NCI-H2107 treated with DMSO at 0.1 percent for 48 hours (cell line): ENCODE measurements at regions not wholly inside any gene's neighbourhood (a gene's known extent, or its start where the extent isn't known, plus 50 kb on each side); places are given as distances from the start of the nearest gene placed in this dataset.
"Not testable (repeated sequence)": the region's sequence is repeated elsewhere in the genome, so short reads cannot be mapped to it uniquely, and the experiment has no call there.

Source experiments
- DNase-seq: peaks from one replicate; lab custom pipeline; 2025; ENCODE audit not compliant: unreplicated experiment; lab: John Stamatoyannopoulos, UW

DNA sequence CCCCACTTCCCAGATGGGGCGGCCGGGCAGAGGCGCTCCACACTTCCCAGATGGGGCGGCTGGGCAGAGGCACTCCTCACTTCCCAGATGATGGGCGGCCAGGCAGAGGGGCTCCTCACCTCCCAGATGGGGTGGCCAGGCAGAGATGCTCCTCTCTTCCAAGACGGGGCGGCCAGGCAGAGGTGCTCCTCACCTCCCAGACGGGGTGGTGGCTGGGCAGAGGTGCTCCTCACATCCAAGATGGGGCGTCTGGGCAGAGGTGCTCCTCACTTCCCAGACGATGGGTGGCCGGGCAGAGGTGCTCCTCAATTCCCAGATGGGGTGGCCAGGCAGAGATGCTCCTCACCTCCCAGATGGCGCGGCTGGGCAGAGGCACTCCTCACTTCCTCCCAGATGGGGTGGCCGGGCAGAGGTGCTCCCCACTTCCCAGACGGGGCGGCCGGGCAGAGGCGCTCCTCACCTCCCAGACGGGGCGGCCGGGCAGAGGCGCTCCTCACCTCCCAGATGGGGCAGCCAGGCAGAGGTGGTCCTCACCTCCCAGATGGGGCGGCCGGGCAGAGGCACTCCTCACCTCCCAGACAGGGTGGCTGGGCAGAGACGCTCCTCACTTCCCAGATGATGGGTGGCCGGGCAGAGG lies 275.2 kb downstream of the LIPI start:
- not testable (repeated sequence) for DNase-seq

DNA sequence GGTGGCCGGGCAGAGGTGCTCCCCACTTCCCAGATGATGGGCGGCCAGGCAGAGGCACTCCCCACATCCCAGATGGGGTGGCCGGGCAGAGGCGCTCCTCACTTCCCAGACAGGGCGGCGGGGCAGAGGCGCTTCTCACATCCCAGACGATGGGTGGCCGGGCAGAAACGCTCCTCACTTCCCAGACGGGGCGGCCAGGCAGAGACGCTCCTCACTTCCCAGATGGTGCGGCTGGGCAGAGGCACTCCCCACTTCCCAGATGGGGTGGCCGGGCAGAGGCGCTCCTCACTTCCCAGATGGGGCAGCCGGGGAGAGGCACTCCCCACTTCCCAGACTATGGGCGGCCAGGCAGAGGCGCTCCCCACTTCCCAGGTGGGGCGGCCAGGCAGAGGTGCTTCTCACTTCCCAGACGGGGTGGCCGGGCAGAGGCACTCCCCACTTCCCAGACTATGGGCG lies 275.8 kb downstream of the LIPI start:
- not testable (repeated sequence) for DNase-seq

DNA sequence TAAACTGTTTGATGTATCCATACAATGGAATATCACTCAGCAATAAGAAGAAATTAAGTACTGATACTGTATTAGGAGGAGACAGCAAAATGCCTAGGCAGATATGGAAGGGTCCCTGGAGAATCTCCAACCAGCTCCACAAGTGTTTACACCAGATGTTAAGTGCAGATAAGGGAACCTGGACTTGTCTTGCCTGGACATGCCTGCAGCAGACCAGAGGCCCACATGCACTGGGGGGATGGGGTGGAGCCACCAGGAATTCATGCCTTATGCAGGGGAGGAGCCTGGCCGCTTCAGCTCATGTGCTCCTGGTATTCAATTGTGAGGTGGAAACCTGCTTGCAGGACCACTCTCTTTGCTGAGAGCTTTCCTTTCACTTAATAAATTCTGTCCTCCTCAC lies 287.6 kb downstream of the LIPI start:
- DNase-seq, result not testable (repeated sequence)

DNA sequence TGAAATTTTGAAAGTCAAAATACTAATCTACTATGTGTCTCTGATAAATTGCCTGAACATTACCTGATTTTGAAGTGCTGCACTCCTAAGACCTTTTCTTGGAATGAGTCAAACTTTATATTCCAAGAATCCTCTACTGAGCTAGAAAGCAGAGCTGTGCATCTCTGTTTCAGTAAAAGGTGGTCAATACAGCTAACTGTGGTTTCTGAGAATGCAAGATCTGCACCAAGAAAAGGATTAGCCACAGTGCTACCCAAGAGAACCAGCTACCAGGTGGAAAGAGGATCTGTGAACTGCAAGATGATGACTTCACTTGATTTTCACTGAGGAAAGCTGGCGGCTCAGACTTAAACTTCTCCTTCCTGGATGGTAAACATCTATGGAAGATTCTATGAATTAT lies 289.3 kb downstream of the LIPI start:
- DNase-seq, result not testable (repeated sequence)

DNA sequence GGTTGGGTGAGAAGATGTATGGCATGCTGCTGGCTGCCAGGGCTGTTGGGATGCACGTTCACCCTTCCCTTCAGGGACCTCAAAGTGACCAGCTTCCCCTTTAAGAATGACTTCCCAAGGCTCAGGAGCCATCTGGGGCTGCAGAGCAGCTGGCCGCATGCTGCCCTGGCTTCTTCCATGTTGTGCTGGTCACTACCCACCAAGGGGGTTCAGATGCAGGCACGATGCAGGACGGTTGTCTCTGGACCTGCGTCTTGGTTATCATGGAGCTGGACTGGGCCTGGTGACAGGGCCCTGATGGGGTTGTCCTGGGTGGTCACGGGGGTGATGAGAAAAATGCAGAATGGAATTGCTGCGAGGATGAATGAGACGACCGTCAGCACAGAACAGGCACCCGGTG lies 297.8 kb downstream of the POTED start:
- not testable (repeated sequence) for DNase-seq

DNA sequence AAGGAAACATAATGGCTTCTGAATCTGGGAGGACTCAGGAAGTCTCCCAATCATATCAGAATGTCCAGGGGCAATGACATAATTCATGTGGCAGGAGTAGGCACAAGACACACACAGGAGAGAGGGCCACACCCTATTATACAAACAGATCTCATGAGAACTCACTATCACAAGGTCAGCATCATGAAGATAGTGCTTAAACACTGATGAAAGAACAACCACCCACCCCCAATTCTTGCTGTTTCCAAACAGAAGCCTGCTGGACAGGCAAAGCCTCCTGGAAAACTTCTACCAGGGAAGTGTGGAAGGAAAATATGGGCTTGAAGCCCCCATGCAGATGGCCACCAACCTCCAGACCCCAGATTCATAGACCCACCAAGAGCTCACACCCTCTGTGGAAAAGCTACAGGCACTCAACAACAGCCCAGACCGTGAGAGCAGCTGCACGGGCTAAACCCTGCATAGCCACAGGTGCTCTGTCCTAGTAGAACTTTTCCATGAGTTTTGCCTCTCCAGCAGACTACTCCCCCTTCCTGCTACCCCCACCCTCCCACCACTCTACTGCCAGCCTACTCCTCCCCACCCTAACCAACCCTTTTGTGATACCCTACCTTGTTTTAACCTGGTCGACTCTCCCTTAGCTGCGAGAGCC lies 287.1 kb downstream of the POTED start:
- not testable (repeated sequence) for DNase-seq

DNA sequence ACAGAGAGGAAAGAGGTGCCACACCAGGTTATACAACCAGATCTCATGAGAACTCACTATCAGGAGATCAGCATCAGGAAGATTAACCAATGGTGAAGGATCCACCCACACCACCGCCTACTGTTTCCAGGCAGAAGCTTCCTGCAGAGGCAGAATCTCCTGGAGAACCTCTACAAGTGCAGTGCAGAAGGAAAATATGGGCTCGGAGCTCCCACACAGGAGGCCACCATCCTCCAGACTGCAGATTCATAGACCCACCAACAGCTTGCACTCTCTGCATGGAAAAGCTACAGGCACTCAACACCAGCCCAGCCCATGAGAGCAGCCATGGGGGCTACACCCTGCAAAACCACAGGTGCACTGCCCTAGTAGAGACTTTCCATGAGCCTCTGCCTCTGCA lies 284.0 kb downstream of the POTED start:
- not testable (repeated sequence) for DNase-seq

DNA sequence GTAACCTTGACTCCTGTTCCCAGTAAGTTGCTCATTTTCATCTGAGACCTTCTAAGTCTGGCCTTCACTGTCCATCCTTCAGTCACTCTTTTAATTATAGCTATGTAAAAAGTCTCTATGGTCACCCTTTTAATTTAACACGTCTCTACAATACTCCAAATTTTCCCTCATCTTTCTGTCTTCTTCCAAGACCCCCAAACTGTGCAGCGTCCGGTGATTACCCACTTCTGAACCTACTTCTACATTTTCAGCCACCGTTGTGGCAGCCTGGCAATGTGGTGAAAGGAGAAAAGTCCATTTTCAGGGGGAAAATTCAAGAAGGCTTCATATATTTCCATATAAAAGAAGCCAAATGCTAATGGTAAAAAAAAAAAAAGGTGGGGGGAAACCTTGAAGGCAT lies 283.4 kb downstream of the POTED start:
- DNase-seq, result not testable (repeated sequence)

DNA sequence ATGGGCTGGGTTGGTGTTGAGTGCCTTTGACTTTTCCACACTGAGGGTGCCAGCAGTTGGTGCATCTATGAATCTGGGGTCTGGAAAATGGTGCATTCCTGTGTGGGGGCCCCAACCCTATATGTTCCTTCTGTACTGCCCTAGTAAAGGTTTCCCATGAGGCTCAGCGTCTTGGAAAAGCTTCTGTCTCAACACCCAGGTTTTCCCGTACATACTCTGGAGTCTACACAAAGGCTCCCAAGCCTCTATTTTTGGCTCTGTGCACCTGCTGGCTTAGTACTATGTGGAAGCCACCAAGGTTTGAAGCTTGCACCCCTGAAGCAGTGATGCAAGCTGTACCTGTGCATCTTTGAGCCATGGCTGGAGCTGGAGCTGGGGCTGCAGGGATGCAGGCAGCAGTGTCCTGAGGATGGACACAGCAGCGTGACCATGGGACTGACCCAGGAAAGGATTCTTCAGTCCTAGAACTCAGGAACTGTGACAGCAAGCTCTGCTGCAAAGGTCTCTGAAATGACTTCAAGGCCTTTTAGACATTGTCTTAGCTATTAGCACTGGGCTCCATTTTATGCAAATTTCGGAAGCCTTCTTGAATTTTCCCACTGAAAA lies 282.7 kb downstream of the POTED start:
- DNase-seq, result not testable (repeated sequence)

DNA sequence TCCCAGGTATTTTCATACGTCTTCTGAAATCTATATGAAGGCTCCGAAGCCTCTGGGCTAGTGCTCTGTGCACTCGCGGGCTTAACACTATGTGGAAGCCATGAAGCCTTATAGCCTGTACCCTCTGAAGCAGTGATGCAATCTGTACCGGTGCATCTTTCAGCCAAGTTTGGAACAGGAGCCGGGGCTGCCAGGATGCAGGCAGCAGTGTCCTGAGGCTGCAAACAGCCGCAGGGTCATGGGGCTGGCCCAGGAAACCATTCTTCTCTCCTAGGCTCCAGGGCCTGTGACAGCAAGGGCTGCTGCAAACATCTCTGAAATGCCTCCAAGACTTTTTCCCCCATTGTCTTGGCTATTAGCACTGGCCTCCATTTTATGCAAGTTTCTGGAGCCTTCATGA lies 279.6 kb downstream of the POTED start:
- DNase-seq, result not testable (repeated sequence)

DNA sequence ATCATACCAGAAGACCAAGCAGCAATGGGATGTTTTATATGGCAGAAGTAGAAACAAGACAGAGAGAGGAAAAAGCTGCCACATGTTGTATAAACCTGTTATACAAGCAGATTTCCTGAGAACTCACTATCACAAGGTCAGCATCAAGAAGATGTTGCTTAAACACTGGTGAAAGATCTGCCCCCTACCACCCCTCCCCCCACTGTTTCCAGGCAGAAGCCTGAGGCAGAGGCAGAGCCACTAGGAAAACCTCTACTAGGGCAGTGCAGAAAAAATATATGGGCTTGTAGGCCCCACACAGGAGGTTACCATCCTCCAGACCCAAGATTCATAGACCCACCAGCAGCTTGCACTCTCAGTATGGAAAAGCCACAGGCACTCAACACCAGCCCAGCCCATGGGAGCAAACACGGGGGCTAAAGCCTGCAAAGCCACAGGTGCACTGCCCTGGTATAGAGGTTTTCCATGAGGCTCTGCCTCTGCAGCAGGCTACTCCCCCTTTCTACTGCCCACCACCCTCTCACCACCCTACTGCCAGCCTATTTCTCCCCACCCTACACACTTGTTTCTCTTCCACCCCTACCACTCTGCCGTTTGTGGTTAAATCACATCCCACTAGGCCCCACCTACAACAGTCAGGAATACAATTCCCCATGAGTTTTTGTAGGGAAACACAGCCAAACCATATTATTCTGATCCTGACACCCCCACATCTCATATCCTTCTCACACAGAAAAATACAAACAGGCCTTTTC lies 274.2 kb downstream of the POTED start:
- not testable (repeated sequence) for DNase-seq

DNA sequence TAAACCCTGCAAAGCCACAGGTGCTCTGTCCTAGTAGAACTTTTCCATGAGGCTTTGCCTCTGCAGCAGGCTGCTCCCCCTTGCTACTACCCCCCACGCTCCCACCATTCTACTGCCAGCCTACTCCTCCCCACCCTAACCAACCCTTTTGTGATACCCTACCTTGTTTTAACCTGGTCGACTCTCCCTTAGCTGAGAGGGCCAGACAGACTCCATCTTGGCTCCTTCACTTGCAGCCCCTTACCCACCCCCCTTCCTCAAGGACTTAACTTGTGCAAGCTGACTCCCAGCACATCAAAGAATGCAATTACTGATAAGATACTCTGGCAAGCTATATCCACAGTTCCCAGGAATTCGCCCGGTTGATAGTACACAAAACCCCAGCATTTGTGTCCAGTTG lies 267.9 kb downstream of the POTED start:
- DNase-seq, result not testable (repeated sequence)

DNA sequence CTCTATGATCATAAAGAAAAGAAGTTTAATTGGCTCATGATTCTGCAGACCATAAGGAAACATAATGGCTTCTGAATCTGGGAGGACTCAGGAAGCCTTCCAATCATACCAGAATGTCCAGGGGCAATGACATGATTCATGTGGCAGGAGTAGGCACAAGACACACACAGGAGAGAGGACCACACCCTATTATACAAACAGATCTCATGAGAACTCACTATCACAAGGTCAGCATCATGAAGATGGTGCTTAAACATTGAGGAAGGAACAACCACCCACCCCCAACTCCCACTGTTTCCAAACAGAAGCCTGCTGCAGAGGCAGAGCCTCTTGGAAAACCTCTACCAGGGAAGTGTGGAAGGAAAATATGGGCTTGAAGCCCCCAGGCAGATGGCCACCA lies 267.4 kb downstream of the POTED start:
- not testable (repeated sequence) for DNase-seq

DNA sequence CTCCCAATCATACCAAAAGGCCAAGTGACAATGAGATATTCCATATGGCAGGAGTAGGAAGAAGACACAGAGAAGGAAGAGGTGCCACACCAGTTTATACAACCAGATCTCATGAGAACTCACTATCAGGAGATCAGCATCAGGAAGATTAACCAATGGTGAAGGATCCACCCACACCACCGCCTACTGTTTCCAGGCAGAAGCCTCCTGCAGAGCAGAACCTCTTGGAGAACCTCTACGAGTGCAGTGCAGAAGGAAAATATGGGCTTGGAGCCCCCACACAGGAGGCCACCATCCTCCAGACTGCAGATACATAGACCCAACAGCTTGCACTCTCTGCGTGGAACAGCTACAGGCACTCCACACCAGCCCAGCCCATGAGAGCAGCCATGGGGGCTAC lies 264.4 kb downstream of the POTED start:
- not testable (repeated sequence) for DNase-seq

DNA sequence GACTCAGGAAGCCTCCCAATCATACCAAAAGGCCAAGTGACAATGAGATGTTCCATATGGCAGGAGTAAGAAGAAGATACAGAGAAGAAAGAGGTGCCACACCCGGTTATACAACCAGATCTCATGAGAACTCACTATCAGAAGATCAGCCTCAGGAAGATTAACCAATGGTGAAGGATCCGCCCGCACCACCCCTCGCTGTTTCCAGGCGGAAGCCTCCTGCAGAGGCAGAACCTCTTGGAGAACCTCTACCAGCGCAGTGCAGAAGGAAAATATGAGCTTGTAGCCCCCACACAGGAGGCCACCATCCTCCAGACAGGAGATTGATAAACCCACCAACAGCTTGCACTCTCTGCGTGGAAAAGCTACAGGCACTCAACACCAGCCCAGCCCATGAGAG lies 245.1 kb downstream of the POTED start:
- no peak for DNase-seq

DNA sequence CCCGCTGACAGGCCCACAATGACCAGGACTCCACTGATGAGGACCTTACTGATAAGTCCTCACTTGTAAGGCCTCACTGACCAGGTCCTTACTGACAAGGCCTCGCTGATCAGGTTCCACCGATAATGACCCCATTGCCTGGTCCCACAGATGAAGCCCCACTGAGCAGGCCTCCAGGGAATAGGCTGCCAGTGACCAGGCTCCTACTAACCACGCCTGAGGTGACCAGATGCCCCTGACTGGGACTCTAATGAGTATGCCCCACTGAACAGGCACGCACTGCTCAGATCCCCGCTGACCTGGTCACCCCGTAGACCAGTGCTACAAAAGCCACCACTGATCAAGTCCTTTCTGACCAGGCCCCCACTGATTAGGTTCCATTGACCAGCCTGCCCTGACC lies 241.2 kb downstream of the POTED start:
- DNase-seq, result not testable (repeated sequence)

DNA sequence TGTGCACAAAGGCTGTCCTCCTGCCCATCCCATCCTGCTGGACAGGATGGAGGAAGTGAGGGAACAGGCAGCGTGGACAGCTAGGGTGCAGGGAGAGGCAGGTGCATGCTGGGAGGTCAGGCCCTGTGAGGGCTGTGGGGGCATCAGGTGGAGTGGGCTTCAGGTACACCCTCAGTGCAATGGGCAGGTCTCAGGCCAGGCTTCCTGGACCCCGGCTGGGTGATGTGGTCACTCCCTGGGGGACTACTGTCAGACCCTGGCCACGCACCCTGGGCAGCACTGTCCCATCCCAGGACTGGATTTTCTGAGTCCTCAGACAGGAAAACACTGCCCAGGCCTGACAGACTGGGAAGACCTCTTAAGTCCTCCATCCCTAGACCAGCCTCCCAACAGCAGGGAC lies 239.9 kb downstream of the POTED start:
- DNase-seq, result not testable (repeated sequence)

DNA sequence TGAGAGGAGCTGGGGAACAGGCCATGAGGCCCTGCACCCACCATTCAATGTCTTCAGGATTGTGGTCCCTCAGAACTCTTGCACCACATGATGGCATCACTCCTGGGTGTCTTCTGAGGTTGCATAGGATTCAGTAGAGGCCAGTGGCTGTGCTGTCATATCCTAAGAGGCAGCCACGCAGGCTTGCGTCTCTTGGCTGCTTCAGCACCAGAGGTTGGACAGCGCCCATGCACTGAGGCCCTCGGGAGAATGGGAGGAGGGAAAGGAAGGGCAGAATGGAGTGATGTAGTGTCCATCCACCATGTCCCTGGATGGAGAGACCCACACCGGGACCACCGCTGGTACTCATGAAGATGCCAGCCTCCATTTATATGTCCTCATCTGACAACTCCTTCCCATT lies 237.1 kb downstream of the POTED start:
- DNase-seq, result not testable (repeated sequence)

DNA sequence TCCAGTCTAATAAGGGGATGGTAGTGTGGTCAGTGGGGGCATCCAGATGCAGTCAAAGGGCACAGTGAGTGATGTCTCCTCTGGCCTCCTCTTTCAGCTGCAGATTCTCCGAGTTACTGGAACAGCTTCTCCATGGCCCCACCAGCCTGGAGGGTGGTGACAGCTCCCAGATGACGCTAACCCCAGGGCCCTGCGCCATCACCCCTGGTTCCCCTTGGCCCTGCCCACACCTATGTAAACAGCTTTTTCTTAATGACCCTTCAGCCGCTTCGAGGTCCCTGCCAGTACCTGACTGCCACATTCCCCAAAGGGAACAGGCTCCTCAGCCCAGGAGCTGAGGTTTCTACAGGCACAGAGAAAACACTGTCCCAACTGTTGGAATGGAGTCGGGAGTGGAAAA lies 235.0 kb downstream of the POTED start:
- not testable (repeated sequence) for DNase-seq

DNA sequence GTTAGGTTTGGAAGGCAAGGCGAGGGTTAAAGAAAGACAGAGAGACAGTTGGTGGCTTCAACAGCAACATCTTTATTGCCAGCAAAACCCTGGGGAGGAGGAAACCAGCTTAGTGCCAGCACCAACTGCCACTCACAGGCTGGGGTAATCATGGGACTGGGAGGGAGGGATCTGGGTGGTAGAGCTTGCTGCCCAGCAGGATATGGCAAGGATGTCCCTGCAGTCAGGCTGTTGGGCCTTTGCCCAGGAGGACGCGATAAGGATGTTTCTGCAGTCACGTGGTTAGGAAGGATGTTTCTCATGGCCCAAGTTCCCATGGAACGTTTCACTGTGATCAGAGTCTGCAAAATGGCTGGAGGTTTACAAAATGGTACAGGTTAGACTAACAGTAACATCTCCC lies 233.5 kb downstream of the POTED start:
- not testable (repeated sequence) for DNase-seq

DNA sequence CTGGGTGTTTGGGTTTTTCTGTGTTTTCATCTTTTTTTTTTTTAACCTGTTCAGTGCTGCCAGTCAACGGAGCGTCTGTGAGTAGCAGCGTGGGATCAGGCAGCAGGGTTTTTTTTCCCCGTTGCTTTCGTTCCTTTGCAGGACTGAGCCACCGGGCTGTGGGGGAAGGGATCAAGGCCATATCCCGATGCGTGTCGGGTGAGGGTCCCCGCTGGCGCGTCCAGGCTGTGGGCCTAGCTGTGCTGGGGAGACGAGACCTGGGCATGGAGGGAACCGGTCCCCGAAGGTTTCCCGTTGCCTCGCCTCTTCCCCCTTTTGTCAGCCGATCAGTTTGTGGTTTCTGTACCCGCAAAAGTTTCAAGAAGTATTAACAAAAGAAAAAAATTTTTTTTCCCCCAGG lies 218.1 kb downstream of the POTED start:
- DNase-seq, result not testable (repeated sequence)

DNA sequence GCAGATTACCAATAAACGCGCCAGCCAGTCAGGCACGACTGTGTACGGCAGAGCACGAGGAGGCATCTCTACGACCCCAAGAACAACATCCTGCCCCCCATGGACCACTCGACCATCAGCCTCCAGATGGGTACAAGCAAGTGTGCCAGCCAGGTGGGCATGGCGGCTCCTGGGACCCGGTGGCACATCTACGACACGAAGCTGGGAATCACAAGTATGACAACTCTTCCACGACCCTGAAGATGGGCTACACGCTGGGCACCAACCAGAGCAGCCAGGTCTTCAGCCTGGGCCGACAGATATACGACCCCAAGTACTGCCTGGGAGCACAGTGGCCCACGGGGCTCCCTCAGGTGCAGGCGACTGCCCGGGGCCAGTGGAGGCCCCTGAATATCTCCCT lies 217.6 kb downstream of the POTED start:
- DNase-seq, result no peak
